WTC11 (cell line): ENCODE measurements at regions not wholly inside any gene's neighbourhood (a gene's known extent, or its start where the extent isn't known, plus 50 kb on each side); places are given as distances from the start of the nearest gene placed in this dataset.

Experiments
- ATF3 ChIP-seq: sonication (generic); formaldehyde crosslinking; conservative IDR thresholded peaks from 2 replicates; pipeline ENCODE4 v1.8.1; 2022; ENCODE audit warnings: mild to moderate bottlenecking, missing genetic modification reagents
- ATF6 ChIP-seq: sonication (generic); formaldehyde crosslinking; IDR thresholded peaks from 2 replicates; pipeline ENCODE4 v1.8.1; 2023; ENCODE audit warnings: mild to moderate bottlenecking, missing genetic modification reagents
- CTCF ChIP-seq: fragments of 200-600 bp; IDR thresholded peaks from 2 replicates; pipeline ENCODE4 v1.8.0; 2022; ENCODE audit warnings: antibody characterized with exemption
- ETV6 ChIP-seq: sonication (generic); formaldehyde crosslinking; IDR thresholded peaks from 2 replicates; pipeline ENCODE4 v1.8.1; 2022; ENCODE audit warnings: mild to moderate bottlenecking, missing genetic modification reagents
- FOXP4 ChIP-seq: sonication (generic); formaldehyde crosslinking; IDR thresholded peaks from 2 replicates; pipeline ENCODE4 v1.8.0; 2022; ENCODE audit warnings: mild to moderate bottlenecking, missing genetic modification reagents
- JUN ChIP-seq: sonication (generic); formaldehyde crosslinking; IDR thresholded peaks from 2 replicates; pipeline ENCODE4 v1.8.0; 2023; ENCODE audit warnings: mild to moderate bottlenecking, missing genetic modification reagents
- MAX ChIP-seq: sonication (generic); formaldehyde crosslinking; IDR thresholded peaks from 2 replicates; pipeline ENCODE4 v1.8.0; 2022; ENCODE audit warnings: mild to moderate bottlenecking, missing genetic modification reagents
- MLX ChIP-seq: sonication (generic); formaldehyde crosslinking; IDR thresholded peaks from 2 replicates; pipeline ENCODE4 v1.8.1; 2023; ENCODE audit warnings: mild to moderate bottlenecking, missing genetic modification reagents, moderate library complexity
- NFE2L1 ChIP-seq: sonication (generic); formaldehyde crosslinking; IDR thresholded peaks from 2 replicates; pipeline ENCODE4 v1.8.1; 2023; ENCODE audit warnings: missing genetic modification reagents
- NR2C2 ChIP-seq: sonication (generic); formaldehyde crosslinking; IDR thresholded peaks from 2 replicates; pipeline ENCODE4 v1.8.0; 2022; ENCODE audit warnings: mild to moderate bottlenecking, missing genetic modification reagents
- SP1 ChIP-seq: sonication (generic); formaldehyde crosslinking; conservative IDR thresholded peaks from 2 replicates; pipeline ENCODE4 v1.8.1; 2022; ENCODE audit warnings: missing genetic modification reagents
- USF1 ChIP-seq: sonication (generic); formaldehyde crosslinking; IDR thresholded peaks from 2 replicates; pipeline ENCODE4 v1.8.0; 2022; ENCODE audit warnings: mild to moderate bottlenecking, missing genetic modification reagents
- ZNF121 ChIP-seq: sonication (generic); formaldehyde crosslinking; IDR thresholded peaks from 2 replicates; pipeline ENCODE4 v1.8.0; 2023; ENCODE audit warnings: missing genetic modification reagents
- ZNF512 ChIP-seq: sonication (generic); formaldehyde crosslinking; IDR thresholded peaks from 2 replicates; pipeline ENCODE4 v1.8.1; 2022; ENCODE audit warnings: missing genetic modification reagents, borderline replicate concordance

- TF ChIP-seq ATF6 (CRISPR knock-in tag) (no peak), CTCF (no peak), ETV6 (CRISPR knock-in tag) (no peak), JUN (no peak), USF1 (CRISPR knock-in tag) (no peak), NR2C2 (no peak), MLX (no peak), MAX (no peak), FOXP4 (CRISPR knock-in tag) (no peak), NFE2L1 (CRISPR knock-in tag) (no peak), ZNF121 (CRISPR knock-in tag) (no peak), ZNF512 (CRISPR knock-in tag) (no peak), SP1 (CRISPR knock-in tag) (no peak), ATF3 (CRISPR knock-in tag) (no peak)
These were observed 586.9 kb upstream of the KLHL1 start for GRCh38 chr13:70694996-70695715.
